Brain microvascular endothelial cell (primary cell): ENCODE measurements at regions not wholly inside any gene's neighbourhood (a gene's known extent, or its start where the extent isn't known, plus 50 kb on each side); places are given as distances from the start of the nearest gene placed in this dataset.

ENCODE experiments used
- DNase-seq: peaks from one replicate; pipeline ENCODE4 v3.0.0-alpha.2; 2020
- H3K27ac ChIP-seq: fragments of 250-450 bp; sonication (Bioruptor Pico); 2 replicates; pipeline ENCODE4 v1.5.1; 2020; ENCODE audit warnings: mild to moderate bottlenecking, moderate library complexity
- H3K27me3 ChIP-seq: fragments of 250-450 bp; sonication (Bioruptor Pico); replicated peaks from 2 replicates; pipeline ENCODE4 v1.5.1; 2020; ENCODE audit warnings: mild to moderate bottlenecking
- H3K36me3 ChIP-seq: fragments of 250-450 bp; sonication (Bioruptor Pico); replicated peaks from 2 replicates; pipeline ENCODE4 v1.5.1; 2020; ENCODE audit warnings: mild to moderate bottlenecking
- H3K4me3 ChIP-seq: 2 replicates; pipeline ENCODE4 v1.5.1; 2011; ENCODE audit warnings: low read depth, mild to moderate bottlenecking, control low read depth, low read length, moderate library complexity
- in situ Hi-C: cut with HindIII; loops from 2 replicates; pipeline ENCODE4 v1.10.0; 2017; ENCODE audit warnings: low sequenced_read_pairs, low pct_ligation_motif_present
- TF ChIP-seq, protein P1 (sequence below): IDR thresholded peaks from 2 replicates; pipeline ENCODE4 v1.5.1; 2011; ENCODE audit warnings: low read depth, mild to moderate bottlenecking, moderate library complexity, low read length, control low read depth, inconsistent platforms; ENCODE audit errors: missing control alignments

DNA sequence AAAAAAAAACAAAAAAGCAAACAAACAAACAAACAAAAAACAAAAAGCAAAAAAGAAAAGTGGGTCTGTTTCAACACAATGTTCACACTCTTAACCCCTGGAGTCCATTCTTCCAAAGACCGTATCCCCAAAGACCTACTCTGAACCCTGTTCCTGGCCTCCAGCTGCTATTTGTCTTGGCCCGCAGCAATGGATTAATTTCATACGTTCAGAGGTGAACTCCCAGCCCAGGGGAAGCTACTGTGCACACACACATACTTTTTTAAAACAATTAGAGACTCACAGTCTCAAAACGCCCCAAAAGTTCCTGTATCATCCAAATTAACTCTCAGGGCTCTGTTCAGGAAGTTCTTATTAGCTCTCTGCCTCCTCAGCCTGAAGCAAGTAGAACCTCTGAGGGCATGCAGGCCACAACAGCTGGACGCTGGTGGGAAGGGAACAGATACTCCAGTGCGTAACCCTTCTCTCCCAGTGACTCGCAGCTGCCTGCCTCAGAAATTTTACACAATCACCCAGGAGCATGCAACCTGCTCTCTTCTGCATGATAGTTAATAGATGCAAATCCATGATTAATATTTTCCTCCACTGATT, 395.4 kb downstream of the RRAGC start:
- no peak for DNase-seq
- H3K27ac ChIP-seq = no peak overlapping the region
- no peaks in the 10 kb centered on the region for H3K36me3 ChIP-seq
- no peak overlapping the region for H3K4me3 ChIP-seq
- in situ Hi-C loops = no loop called here
- TF ChIP-seq, protein P1, sequence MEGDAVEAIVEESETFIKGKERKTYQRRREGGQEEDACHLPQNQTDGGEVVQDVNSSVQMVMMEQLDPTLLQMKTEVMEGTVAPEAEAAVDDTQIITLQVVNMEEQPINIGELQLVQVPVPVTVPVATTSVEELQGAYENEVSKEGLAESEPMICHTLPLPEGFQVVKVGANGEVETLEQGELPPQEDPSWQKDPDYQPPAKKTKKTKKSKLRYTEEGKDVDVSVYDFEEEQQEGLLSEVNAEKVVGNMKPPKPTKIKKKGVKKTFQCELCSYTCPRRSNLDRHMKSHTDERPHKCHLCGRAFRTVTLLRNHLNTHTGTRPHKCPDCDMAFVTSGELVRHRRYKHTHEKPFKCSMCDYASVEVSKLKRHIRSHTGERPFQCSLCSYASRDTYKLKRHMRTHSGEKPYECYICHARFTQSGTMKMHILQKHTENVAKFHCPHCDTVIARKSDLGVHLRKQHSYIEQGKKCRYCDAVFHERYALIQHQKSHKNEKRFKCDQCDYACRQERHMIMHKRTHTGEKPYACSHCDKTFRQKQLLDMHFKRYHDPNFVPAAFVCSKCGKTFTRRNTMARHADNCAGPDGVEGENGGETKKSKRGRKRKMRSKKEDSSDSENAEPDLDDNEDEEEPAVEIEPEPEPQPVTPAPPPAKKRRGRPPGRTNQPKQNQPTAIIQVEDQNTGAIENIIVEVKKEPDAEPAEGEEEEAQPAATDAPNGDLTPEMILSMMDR = no peak
- H3K27me3 ChIP-seq = no peaks in the 10 kb centered on the region

DNA sequence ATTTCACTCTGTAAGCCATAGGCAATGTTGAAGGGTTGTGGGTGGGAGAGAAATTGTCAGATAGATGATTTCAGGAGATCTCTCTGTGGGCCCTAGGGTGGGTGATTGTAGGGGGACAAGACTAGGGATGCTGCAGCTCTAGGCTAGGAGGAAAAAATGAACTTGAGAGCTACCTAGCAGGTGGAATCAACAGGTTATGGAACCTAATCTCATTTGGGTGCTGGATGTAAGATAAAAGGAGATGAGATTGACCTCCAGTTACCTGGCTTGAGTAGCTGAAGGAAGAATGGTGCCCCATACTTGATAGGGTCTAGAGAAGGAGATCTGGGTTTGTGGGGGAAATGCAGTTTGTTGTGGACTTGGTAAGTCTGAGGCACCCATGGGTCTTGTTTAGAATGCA, 396.5 kb downstream of the RRAGC start:
- Histone ChIP-seq H3K27ac (no peak overlapping the region), H3K27me3 (no peaks in the 10 kb centered on the region), H3K4me3 (no peak overlapping the region), H3K36me3 (no peaks in the 10 kb centered on the region)
- in situ Hi-C loops = no loop called here
- DNase-seq = no peak
- TF ChIP-seq, protein P1 = no peak

DNA sequence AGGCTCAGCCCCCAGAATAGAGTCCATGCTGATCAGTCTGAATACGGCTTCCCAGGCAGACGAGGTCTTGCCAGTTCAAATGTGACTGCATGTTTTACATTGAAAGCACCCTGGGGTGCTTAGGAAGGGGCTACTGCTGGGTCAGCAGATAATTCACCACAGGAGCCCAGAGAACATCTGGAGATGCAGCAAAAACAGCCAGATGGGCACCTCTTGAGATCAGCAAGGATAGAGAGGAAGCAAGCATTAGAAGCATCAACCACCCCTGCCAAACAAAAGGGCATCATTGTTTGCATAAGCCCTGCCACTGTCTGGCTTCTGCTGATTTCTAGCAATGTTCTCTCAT, 403.1 kb downstream of the RRAGC start:
- H3K27ac ChIP-seq = no peak overlapping the region
- no peak overlapping the region for H3K4me3 ChIP-seq

DNA sequence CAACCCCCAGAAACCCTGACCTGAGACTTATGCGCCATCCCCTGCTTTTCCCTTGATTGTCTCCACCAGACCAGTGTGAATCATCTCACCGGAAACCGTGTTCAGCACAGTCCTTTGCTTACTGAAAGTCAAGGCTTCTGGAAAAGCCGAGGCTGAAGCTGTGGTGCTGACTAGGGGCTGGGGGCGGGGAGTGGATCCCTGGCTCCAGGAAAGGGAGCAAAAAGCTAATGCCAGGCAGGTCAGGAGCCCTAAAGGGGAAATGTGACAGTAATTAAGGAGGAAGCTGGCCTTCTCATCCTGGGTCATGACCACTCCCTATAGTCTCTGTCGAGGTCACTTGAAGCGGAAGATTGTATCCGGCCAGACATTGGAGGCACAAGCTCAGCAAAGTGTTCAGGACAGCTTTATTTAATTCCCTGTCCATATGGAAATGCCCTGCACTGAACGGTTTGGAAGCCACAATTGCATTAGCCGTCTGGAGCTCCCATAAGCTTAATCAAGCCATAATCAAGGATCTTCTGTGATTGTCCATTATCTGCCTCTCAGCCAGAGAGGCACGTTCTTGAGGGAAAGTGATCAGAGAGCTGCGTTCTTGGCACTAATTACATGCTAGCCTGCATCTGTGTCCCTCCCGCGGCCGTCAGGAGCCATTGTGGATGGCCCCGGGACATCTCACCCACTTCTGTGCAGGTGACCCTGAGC, 403.6 kb downstream of the RRAGC start:
- H3K27ac ChIP-seq = no peak overlapping the region
- TF ChIP-seq, protein P1 = no peak
- in situ Hi-C loops = no loop called here
- H3K27me3 ChIP-seq = no peaks in the 10 kb centered on the region
- DNase-seq = peak; percentile 62
- no peaks in the 10 kb centered on the region for H3K36me3 ChIP-seq
- H3K4me3 ChIP-seq = no peak overlapping the region

More for the DNA sequence above, 403.1 kb downstream of the RRAGC start:
- H3K36me3 ChIP-seq = no peaks in the 10 kb centered on the region
- in situ Hi-C loops = no loop called here
- no peaks in the 10 kb centered on the region for H3K27me3 ChIP-seq
- TF ChIP-seq, protein P1 = no peak
- DNase-seq = no peak

DNA sequence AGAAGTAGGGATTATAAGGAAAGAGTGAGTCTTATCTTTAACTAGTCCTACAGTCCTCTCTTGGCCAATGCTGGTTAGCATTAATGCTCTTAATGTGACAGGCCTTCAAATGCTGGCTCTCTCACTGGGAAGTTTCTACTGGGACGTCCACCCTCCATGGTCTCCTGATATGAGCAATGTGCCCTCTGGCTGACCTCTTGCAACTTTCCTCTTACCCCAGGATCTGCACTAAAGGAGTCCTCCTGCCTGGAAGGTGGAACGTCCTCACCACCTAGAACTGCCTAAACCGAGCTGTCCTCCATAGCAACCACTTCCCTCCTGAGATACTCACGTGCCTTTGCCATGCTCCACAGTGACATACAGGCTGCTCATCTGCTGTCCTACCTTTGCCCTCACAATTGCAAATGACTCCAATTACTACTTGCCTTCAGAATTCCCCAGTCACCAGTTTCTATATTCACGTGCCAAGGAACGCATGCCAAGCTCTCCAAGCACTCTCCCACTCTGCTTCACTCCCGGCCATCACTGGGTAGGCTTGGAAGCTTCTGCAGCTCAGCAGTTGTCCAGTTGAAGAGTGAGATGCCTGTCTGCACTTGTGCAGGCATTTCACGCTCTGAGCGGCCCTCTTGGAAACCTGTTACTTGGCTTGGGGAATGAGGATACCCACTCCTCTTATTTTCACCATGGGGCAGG, 404.7 kb downstream of the RRAGC start:
- no peak overlapping the region for H3K4me3 ChIP-seq
- H3K27ac ChIP-seq = no peak overlapping the region
- DNase-seq = no peak
- TF ChIP-seq, protein P1 = no peak
- no peaks in the 10 kb centered on the region for H3K36me3 ChIP-seq
- in situ Hi-C loops = no loop called here
- H3K27me3 ChIP-seq = no peaks in the 10 kb centered on the region
